ENCODE measurements at regions not wholly inside any gene's neighbourhood (a gene's known extent, or its start where the extent isn't known, plus 50 kb on each side); places are given as distances from the start of the nearest gene placed in this dataset.
"Not testable (repeated sequence)": the region's sequence is repeated elsewhere in the genome, so short reads cannot be mapped to it uniquely, and the experiment has no call there.

GRCh38 chr2:194062401-194062800 is 1594.6 kb upstream of the SLC39A10 start:
- H3K4me3 ChIP-seq: no peak overlapping the region
- no peak for ATAC-seq
- no peaks in the 10 kb centered on the region for H3K27me3 ChIP-seq
- H3K9me3 ChIP-seq: peaks cover 0 to 8% of the 10 kb centered on the region in 2 donors
- intact Hi-C loops (cut with DNase I): no loop called here
- no peaks in the 10 kb centered on the region for H3K36me3 ChIP-seq
- no peak for DNase-seq
- H3K27ac ChIP-seq: no peak overlapping the region
- H3K4me1 ChIP-seq: no peaks in the 10 kb centered on the region
- no peak for TF ChIP-seq CTCF (IDR thresholded peaks at IDR 0.05)

- ATAC-seq (no peak), DNase-seq (no peak)
- H3K36me3 ChIP-seq: no peaks in the 10 kb centered on the region
- no peaks in the 10 kb centered on the region for H3K4me1 ChIP-seq
- H3K9me3 ChIP-seq: peaks cover 0 to 8% of the 10 kb centered on the region in 2 donors
- H3K27ac ChIP-seq: no peak overlapping the region
- TF ChIP-seq CTCF (IDR thresholded peaks at IDR 0.05): no peak
- intact Hi-C loops (cut with DNase I): no loop called here
- H3K27me3 ChIP-seq: no peaks in the 10 kb centered on the region
- no peak overlapping the region for H3K4me3 ChIP-seq
Observed at GRCh38 chr2:194060269-194060668, 1596.8 kb upstream of the SLC39A10 start.

- H3K4me3 ChIP-seq: no peak overlapping the region
- H3K9me3 ChIP-seq: no peaks in the 10 kb centered on the region
- no peaks in the 10 kb centered on the region for H3K27me3 ChIP-seq
- no peaks in the 10 kb centered on the region for H3K4me1 ChIP-seq
- ATAC-seq (no peak), DNase-seq (no peak)
- no peak overlapping the region for H3K27ac ChIP-seq
- intact Hi-C loops (cut with DNase I): no loop called here
- H3K36me3 ChIP-seq: no peaks in the 10 kb centered on the region
- TF ChIP-seq CTCF (IDR thresholded peaks at IDR 0.05): no peak
Observed at GRCh38 chr2:194054313-194054712, 1602.7 kb upstream of the SLC39A10 start.

GRCh38 chr2:194044321-194044720 is 1612.7 kb upstream of the SLC39A10 start:
- intact Hi-C loops (cut with DNase I): no loop called here
- TF ChIP-seq CTCF (IDR thresholded peaks at IDR 0.05): no peak
- Histone ChIP-seq H3K9me3 (peaks cover 0 to 3% of the 10 kb centered on the region in 2 donors), H3K4me1 (no peaks in the 10 kb centered on the region), H3K27ac (no peak overlapping the region), H3K4me3 (no peak overlapping the region), H3K36me3 (no peaks in the 10 kb centered on the region), H3K27me3 (no peaks in the 10 kb centered on the region)
- DNase-seq (peak in 1 of 4 donors; percentile 16), ATAC-seq (no peak)

GRCh38 chr2:194021130-194021529 is 1635.9 kb upstream of the SLC39A10 start:
- H3K9me3 ChIP-seq: peaks cover 0 to 29% of the 10 kb centered on the region in 2 donors
- H3K27ac ChIP-seq; H3K27me3 ChIP-seq; DNase-seq; H3K4me3 ChIP-seq; intact Hi-C loops (cut with DNase I); ATAC-seq; H3K4me1 ChIP-seq; H3K36me3 ChIP-seq: not testable (repeated sequence)

GRCh38 chr2:194020155-194020554 is 1636.9 kb upstream of the SLC39A10 start:
- ATAC-seq: no peak
- TF ChIP-seq CTCF (IDR thresholded peaks at IDR 0.05): no peak
- peaks cover 0 to 29% of the 10 kb centered on the region in 2 donors for H3K9me3 ChIP-seq
- intact Hi-C loops (cut with DNase I): no loop called here
- no peak overlapping the region for H3K27ac ChIP-seq
- no peaks in the 10 kb centered on the region for H3K36me3 ChIP-seq
- DNase-seq: peak in 1 of 4 donors; percentile 58
- H3K4me1 ChIP-seq: no peaks in the 10 kb centered on the region
- H3K4me3 ChIP-seq: no peak overlapping the region
- H3K27me3 ChIP-seq: no peaks in the 10 kb centered on the region

All from left lung (tissue), 4 donors.